HG03135 (cell line): ENCODE measurements at regions not wholly inside any gene's neighbourhood (a gene's known extent, or its start where the extent isn't known, plus 50 kb on each side); places are given as distances from the start of the nearest gene placed in this dataset.
"Not testable (repeated sequence)": the region's sequence is repeated elsewhere in the genome, so short reads cannot be mapped to it uniquely, and the experiment has no call there.

Source experiments
- ATAC-seq: cut with Tn5 transposase; IDR thresholded peaks from one replicate; pipeline ENCODE4 v1.9.1; 2021; ENCODE audit warnings: mild to moderate bottlenecking, moderate library complexity; ENCODE audit not compliant: unreplicated experiment

DNA sequence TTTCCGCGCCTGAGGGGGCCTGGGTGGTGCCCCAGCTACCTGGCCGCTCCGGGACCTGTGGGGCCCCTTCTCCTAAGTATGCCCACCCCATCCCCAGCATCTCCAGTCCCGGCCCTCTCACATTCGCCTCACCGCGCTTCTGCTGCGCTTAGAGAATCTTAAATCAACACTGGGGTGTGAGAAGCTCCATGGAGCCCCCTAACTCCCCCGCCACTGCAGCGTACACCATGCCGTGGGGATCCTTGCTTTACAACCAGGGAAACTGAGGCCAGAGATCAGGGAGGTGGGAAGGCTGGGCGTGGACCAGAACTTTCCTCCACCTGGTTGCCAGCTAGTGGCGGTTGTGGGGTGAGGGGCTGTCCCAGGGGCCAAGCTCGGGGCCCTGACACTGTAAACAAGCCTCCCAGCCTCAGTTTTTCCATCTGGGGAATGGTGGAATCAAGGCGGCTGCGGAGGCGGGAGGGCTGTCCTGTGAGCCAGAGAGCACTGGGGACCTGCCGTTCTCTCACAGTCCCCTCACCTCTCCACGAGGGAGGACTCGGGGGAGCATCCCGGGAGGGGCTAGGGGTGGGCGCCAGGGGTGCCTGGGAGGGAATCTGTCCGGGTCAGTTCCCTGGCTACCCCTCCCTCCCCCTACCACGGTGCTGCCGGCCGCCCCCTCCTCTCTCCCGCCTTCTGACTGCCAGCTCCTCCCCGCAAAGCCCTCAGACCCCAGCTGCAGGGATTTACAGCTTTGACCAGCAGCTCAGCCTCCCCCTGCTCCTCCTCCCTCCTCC lies 161.2 kb downstream of the C9orf50 start:
- ATAC-seq, result no peak

DNA sequence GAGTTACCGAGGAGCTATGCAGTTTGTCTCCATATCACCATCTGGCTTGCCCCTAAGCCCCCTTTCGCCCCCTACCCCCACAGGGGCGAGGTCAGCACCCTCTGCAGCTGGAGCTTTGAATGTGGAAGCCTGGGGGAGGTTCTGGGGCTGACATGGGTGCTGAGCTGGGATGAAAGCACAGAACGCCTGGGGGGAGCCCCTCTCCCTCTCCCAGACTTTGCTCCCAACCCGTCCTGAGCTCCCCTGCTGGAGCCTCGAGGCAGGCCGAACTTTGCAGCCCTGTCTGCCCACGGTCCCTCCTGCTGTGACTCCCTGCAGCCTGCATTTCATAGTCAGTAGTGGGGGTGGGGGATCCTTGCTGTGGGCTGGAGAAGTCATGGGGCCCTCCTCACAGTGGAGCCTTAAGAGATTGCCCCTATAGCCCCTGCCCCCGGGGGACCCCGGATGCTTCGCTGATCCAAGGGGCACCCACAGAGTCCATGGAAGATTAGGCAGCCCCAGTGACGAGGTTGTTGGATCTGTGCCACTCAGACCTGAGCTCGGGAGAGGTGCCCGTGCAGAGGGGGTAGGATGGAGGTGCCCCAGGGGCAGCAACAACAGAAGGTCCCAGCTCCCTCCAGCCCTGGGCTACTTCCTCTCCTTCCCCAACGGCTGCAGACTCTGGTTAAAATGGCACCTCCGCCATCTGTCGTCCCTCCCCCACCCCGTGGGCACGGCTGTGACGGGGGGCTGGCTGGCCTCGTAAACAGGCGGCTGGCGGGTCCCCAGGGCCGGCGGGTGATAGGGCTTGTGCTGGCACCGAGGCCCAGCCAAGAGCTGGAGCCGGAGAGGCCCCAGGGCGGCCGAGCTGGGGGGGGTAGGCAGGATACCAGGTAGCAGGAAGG lies 162.0 kb downstream of the C9orf50 start:
- no peak for ATAC-seq

DNA sequence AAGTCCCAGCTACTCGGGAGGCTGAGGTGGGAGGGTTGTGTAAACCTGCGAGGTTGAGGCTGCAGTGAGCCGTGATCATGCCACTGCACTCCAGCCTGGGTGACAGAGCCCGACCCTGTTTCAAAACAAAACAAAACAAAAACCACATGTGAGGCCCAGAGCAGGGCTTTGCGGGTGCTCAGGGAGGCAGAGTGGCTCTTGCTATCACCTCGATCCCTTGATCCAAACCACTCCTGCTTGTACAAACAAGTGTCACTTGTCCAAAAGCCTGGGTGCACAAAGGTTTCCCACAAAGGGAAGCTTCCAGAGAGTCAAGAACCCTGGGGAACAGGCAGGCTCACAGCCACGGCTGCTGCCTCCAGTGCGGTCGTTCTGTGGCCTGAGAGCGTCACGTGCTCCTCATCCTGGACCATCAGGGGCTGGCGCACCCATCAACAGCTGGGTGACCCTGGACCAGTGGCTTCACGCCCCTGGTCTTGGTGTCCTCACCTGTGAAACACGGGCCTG lies 162.7 kb downstream of the C9orf50 start:
- ATAC-seq, result peak; percentile 48

DNA sequence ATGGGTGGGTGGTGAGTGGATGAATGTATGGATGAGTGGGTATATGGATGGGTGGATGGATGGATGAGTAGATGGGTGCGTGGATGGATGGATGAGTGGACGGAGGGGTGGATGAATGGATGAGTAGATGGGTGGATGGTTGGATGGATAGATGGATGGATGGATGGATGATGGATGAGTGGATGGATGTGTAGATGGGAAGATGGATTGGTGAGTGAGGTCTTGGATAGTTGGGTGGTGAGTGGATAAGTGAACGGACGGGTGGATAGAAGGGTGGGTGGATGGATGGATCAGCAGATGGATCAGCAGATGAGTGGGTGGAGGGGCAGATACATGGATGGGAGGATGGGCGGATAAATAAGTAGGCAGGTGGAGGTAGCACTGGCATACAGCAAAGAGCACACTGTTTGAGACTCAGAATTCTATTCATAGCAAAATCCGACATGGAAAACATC lies 163.5 kb downstream of the C9orf50 start:
- ATAC-seq, result no peak

DNA sequence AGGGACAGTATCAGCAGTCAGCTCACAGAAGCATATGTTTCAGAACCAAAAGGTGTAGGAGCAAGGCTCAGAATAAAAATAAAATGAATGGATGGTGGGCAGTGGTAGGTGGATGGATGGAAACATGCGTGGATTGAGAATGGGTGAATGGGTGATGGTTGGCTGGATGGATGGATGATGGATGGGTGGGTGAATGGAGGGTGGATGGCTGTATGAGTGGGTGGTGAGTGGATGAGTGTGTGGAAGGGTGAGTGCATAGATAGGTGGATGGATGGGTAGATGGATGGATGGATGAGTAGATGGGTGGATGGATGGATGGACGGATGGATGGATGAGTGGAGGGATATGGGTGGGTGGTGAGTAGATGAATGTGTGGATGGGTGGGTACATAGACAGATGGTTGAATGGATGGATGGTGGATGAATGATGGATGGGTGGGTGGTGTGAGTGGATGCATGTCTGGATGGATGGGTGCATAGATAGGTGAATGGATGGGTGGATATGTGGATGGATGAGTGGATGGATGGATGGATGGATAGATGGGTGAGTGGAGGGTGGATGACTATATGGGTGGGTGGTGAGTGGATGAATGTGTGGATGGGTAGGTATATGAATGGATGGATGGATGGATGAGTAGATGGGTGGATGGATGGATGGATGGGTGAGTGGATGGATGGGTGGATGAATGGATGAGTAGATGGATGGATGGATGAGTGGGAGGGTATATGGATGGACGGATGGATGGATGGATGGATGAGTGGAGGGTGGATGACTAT lies 164.2 kb downstream of the C9orf50 start:
- no peak for ATAC-seq

DNA sequence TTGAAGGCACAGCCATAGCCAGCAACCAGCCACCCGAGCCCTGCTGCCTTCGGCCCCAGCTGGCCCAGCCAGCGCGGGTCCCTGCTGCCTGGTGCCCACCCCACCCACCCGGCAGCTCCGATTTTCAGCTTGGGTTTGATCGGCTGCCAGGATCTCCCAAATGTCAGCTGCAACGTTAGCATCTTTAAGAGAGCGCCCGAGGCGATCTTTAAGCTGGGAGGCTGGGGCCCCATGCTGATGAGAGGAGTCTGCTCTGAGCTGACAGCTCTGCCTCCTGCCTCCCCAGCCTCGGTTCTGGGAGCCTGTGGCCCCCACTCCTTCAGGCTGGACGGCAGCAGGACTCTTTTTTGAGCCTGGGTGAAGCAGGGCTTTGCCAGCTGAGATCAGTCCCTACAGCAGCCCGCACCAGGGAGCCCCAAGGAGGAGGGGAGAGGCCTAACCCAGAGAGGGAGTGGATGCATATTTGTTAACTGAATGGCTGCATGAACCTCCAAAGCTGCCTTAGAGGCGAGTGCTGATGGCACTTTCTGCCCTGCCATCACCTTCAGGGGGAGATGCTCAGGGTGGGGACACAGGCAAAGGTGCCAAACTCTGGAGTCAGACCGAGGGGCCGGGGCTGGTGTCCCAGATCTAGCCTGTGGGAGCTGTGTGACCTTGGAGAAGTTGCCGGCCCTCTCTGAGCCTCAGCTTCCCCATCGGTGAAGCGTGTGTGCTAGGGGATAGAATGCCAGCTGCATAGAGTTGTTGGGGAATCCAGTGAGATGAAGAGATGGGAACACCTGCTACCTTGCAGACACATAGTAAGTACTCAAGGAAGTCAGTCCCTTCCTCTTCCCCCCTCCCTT lies 165.5 kb downstream of the C9orf50 start:
- no peak for ATAC-seq

DNA sequence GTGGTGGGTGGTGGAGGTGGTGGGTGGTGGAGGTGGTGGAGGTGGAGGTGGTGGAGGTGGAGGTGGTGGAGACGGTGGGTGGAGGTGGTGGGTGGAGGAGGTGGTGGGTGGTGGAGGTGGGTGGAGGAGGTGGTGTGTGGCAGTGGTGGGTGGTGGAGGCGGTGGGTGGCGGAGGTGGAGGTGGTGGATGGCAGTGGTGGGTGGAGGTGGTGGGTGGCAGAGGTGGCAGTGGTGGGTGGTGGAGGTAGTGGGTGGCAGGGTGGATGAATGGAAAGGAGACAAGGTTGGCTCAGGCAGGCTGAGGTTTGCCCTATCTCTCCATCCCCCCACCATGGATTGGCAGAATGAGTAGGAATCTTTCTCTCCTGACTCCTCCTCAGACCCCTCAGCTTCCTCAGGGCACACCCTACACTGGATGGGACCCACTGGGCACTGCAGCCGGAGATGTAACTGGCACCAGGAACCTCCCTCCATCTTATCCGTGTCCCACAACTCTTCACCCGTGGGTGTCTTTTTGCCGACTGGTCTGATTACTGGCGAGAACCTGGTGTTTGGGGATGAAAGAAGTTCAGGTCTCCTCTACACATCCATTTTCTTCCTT lies 166.3 kb downstream of the C9orf50 start:
- ATAC-seq, result no peak

DNA sequence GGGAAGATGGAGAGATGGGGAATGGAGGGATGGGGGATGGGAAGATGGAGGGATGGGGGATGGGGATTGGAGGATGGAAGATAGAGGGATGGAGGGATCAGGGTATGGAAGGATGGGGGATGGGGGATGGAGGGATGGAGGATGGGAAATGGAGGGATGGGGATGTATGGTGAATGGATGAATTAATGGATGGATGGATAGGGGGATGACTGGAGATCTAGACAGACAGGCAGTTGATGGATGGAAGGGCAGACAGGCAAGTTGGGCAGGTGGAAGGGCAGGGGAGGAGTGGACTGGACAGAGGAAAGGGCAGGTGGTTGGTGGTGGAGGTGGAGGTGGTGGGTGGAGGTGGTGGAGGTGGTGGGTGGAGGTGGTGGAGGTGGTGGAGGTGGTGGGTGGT lies 167.2 kb downstream of the C9orf50 start:
- no peak for ATAC-seq

DNA sequence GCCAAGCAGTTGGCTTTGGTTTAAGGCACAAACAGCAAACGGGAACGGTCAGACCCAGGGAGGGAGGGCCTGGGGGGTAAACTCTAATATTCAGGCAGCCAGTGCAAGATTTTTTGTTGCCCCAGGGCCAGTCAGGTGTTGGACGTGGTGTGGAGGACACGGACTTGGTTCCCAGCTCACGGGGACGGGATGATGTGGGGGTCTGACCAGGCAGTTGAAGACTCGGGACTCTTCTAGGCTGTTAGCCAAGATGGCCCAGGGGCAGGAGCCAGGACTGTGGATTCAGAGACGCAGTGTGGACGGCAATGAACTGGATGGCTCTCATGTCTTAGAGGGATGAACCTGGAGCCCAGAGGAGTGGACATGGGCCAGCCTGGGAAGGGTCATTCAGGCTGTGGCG lies 169.2 kb downstream of the C9orf50 start:
- no peak for ATAC-seq

DNA sequence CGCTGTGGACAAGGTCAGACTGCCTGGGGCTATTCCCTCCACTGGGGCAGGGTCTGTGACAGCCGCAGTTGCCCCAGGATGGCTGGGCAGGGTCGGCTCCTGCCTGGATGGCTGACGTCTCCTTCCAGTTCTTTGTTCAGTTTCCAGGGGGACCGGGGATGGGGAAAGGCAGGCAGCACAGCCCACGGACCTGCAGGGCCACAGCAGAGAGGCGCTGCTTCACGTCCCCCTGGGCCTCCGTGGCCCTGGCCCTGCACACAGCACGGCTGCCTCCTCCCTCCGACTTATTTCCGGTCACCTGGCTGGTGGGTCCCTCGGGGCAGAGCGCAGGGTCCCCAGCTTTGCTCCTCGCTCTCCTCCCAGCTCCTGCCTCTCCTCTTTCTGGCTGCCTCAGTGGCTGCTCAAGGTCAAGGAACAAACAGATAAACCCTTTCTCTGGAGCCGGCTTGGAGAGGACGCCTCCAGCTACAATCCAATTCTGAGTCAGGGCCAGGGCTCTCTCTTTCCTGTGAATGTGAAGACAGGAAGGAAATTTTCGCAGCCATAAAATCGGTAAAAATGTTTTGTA lies 169.7 kb downstream of the C9orf50 start:
- no peak for ATAC-seq

DNA sequence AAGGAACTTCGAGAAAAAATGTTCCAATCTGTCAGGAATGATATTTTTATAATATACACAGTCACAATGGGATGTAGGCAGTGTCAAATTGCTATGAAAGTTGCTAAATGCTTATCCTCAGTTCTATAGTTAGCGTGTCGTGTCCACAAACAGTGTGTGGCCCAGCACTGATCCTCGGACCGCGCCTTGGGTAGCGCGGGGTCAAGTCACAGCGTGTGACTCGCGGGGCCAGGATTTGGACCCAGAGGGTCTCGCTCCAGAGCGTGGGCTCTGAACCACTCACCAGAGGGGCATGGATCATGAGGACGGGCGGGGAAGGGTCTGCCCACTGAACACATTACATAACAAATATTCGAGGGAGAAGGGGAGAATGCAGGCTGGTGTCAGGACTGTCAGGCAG lies 171.8 kb downstream of the C9orf50 start:
- ATAC-seq, result no peak

DNA sequence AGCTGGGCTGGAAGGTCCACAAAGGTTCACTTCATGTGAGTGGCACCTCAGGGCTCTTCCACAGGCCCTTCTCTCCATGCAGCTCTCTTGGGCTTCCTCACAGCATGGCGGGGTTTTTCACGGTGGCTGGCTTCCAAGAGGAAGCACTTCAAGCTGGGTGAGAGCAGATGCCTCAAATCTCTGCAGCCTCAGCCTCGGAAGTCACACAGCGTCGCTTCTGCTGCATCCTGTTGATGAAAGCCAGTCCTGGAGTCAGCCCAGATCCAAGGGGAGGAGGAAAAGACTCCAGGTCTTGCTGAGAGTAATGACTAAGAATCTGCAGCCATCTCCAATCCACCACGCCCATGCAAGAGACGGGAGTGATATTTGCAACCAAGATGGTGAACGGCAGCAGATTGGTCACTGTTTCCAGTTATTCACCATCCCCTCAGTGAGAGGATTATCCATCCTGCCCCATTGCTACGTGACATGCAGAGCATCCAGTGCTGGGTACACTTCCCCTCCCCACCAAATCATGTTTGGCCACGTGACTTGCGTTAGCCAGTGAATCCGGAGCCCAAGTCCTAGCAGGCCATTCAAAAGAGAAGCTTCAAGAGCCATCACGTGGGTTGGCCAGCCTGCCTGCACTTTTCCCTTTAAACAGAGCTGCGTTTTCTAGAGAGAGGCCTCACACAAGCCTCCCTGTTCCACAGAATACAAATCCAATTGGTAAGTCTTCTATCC lies 173.9 kb downstream of the C9orf50 start:
- ATAC-seq, result no peak

DNA sequence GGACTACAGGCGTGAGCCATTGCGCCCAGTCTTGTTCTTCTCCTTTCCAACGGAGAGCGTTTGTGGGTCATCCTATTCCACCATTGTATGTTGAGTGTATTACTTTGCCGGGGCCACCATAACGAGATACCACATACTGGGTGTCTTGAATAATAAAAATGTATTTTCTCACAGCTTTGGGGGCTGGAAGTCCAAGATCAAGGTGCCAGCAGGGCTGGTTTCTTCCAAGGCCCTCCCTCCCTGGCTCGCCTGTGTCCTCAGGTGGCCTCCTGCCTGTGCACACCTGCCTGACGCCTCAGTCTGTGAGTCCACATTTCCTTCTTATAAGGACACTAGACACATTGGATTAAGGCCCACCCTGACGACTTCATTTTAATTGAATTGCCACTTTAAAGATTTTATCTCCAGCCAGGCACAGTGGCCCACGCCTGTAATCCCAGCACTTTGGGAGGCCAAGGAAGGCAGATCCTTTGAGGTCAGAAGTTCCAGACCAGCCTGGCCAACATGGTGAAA lies 175.1 kb downstream of the C9orf50 start:
- ATAC-seq, result no peak

DNA sequence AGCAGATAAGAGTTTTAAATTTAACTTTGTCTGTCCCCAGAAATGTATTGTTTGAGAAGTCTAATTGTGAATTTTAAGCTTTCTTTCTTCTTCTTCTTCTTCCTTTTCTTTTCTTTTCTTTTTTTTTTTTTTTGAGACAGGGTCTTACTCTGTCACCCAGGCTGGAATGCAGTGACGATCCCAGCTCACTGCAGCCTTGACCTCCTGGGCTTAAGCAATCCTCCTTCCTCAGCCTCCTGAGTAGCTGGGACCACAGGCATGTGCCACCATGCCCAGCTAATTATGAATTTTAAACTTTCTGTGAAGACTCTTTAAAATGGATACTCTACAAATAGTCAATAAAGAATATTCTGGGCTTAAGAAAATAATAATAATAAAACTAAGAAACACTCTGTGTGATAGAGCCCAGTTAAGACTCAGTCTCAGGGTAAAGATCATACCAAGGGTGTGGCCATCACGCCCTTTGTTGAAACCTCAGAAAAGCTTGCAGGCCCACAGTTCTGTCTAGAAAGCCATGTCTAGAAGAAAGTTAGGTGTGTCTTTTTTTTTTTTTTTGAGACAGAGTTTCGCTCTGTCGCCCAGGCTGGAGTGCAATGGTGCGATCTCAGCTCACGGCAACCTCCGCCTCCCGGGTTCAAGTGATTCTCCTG lies 177.3 kb downstream of the C9orf50 start:
- not testable (repeated sequence) for ATAC-seq

DNA sequence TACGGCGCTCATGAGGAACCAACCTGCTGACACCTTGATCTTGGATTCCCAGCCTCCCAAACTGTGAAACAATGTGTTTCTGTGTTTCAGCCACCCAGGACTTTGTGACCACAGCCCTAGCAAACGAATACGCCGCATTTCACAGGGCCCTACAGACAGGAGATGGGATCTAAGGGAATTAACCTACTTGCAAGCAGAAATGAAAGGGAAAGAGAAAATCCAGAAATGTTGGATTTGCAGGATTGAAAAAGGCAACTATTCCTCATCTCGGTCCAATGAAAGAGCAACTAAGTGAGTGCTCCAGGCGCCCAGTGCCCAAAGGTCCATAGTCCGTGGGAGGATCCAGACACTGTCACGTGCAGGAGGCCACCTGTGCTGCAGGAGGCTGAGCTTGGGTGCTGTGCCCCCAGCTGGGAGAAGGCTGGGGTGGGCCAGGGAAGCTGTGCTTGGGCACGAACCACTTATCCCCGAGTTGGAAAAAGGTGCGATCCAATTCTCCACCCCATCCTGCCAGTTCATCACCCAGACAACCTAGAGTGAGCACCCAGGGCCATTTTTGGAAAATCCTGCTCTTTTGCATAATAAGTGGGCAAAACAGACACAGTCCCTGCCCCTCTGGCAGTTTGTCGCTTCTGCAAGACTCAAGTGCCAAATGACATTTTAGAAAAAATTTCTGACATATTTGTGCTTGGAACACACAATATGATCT lies 177.9 kb downstream of the C9orf50 start:
- no peak for ATAC-seq

DNA sequence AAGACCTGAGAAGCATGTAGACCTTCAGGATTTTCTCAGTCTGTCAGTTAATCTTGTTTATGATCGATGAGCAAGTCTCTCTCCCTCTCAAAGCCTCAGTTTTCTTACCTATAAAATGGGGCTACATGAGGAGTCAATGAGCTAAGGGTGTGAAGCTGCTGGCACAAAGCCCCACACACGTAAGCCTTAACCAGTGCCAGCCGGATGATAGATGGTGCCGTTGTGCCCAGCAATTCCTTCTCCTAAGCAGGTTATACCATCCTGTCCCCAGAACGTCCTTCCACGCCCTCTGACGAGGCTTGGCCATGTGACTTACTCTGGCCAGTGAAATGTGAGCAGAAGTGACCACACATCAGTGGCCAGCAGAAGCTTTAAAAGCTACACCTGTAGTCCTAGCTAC lies 179.0 kb downstream of the C9orf50 start:
- ATAC-seq, result no peak

DNA sequence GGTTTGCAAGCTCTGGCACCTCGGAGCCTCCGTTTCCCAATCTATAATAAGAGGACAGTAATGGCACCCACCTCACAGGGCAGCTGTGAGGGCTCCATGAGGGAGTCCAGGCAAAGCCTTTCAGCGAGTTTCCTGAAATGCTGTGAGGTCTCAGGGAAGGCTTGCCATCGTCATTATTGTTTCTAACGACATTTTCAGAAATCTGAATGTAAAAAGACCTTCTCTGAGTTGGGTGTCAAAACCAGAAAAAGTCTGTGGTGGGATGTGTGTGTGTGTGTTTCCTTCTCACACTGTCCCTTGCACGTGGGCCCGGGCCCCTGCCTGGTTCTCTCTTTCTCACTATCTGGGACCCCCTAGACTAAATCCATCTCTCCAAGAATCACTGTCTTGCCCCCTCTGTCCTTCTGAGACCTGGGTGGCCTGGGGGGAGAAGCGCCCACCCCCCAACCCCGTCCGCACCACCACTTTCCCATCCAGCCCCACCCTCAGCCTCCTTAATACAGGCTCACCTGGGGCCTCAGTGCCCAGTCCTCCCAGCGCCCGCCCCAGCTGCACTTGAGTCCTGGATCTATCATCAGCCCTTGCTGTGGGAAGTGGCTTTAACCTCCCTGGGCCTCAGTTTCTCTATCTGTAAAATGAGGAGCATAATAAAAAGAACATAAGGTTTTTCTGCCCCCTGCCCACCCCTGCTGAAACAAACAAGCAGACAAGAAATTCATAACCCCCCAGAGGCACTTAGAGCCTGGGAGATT lies 180.3 kb downstream of the C9orf50 start:
- no peak for ATAC-seq
